Muscle layer of duodenum (tissue), 2 donors: ENCODE measurements at regions not wholly inside any gene's neighbourhood (a gene's known extent, or its start where the extent isn't known, plus 50 kb on each side); places are given as distances from the start of the nearest gene placed in this dataset.

Source experiments
- H3K27ac ChIP-seq: one replicate; pipeline ENCODE4 v1.7.0; 2013; ENCODE audit warnings: mild to moderate bottlenecking, low read length
- H3K27me3 ChIP-seq: one replicate; pipeline ENCODE4 v1.7.0; 2013; ENCODE audit warnings: low read depth, mild to moderate bottlenecking, control low read depth, low read length
- H3K36me3 ChIP-seq, 2 donors: one replicate each; pipeline ENCODE4 v1.7.0; 2013; ENCODE audit warnings: low read length in 2 of 2, control low read depth in 1 of 2, mild to moderate bottlenecking in 1 of 2; ENCODE audit not compliant: insufficient read depth in 2 of 2, control insufficient read depth in 1 of 2
- H3K4me1 ChIP-seq, 2 donors: one replicate each; pipeline ENCODE4 v1.7.0; 2013; ENCODE audit warnings: low read length in 2 of 2, mild to moderate bottlenecking in 2 of 2, control low read depth in 1 of 2, moderate library complexity in 1 of 2; ENCODE audit not compliant: insufficient read depth in 2 of 2, control insufficient read depth in 1 of 2
- H3K4me3 ChIP-seq, 2 donors: one replicate each; pipeline ENCODE4 v1.7.0; 2013; ENCODE audit warnings: low read length in 2 of 2, low read depth in 1 of 2, mild to moderate bottlenecking in 1 of 2
- H3K9me3 ChIP-seq, 2 donors: one replicate each; pipeline ENCODE4 v1.7.0; 2013; ENCODE audit warnings: low read length in 2 of 2, control low read depth in 1 of 2, mild to moderate bottlenecking in 1 of 2; ENCODE audit not compliant: control insufficient read depth in 1 of 2
- donor health status: healthy.

DNA sequence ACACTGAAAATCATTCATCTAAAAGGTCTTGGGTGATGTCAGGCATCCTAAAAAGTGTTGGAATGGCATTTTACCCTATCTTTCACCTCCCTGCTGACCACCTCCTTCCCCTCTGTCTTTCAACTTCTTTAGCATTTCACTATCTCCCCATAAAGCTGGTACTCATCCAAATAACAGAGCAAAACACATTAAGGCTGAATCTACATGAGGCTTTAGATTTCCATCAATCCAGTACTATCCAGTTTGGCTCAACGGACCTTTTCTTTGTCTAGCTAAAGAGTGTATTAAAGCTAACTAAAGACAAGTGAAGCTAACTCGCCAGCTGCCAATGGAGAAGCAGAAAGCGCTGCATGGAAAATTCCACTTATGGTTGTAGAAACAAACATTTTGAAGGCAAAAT, 122.5 kb upstream of the NCKAP5 start:
- no peaks in the 10 kb centered on the region for H3K4me1 ChIP-seq
- no peak overlapping the region for H3K27ac ChIP-seq
- no peaks in the 10 kb centered on the region for H3K9me3 ChIP-seq
- H3K36me3 ChIP-seq = no peaks in the 10 kb centered on the region
- no peak overlapping the region for H3K4me3 ChIP-seq
- no peaks in the 10 kb centered on the region for H3K27me3 ChIP-seq

DNA sequence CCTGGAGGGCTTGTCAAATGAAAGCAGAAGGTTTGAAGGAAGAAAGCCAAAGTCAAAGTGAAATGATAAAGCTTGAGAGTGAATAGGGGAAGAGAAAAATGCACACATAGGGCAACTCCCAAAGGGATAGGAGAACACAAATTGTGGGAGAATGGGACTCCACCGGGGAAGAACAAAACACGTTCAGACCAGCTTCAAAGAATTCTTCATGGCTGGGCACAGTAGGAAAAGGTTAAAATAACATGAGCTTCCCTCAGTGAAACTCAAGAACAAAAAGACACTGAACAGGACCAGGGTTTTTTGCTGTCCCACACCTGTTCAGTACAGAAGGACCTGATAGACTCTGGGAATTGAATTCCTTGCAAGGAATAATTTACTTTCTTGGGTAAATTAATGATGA, 123.1 kb upstream of the NCKAP5 start:
- Histone ChIP-seq H3K36me3 (no peaks in the 10 kb centered on the region), H3K4me1 (no peaks in the 10 kb centered on the region), H3K27ac (no peak overlapping the region), H3K9me3 (no peaks in the 10 kb centered on the region), H3K4me3 (no peak overlapping the region), H3K27me3 (no peaks in the 10 kb centered on the region)

DNA sequence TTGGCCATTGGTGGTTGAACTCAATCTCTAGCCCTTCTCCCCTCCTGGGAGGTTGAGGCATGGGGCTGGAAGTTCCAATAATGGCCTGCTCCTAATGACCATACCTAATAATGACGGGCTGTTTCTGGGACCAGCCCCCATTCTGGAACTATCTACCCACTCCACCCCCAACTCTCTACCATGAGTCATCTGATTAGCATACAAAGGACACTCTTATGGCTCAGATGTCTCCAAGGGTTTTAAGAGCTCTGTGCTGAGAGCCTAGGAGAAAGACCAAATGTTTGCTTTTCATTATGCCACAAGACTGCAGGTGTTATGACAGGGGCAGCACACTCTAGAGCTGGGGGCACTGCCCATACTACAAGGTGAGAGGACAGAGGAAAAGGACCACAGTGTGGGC, 137.0 kb upstream of the NCKAP5 start:
- Histone ChIP-seq H3K27ac (no peak overlapping the region), H3K9me3 (peaks cover 9 to 13% of the 10 kb centered on the region in 2 donors)

DNA sequence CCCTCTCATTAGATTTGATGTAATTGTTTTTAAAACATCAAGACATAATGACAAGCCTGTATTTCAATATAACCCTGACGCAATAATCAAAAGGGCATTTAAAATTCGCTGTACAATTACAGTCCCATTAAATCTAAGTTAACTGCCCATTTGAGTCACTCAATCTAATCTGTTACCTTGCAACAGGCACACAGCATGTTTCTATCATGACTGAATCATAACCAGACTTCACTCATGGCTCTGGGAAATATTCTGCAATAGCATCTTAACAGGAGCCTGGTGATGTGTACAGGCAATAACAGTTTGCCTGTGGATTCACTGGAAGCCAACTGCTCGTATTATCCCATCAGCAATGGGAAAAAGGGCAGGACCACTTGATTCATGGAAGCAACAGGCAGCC, 142.3 kb upstream of the NCKAP5 start:
- no peak overlapping the region for H3K27ac ChIP-seq
- peaks cover 9 to 13% of the 10 kb centered on the region in 2 donors for H3K9me3 ChIP-seq
- no peaks in the 10 kb centered on the region for H3K27me3 ChIP-seq
- no peak overlapping the region for H3K4me3 ChIP-seq
- H3K4me1 ChIP-seq = no peaks in the 10 kb centered on the region
- H3K36me3 ChIP-seq = no peaks in the 10 kb centered on the region

More for the DNA sequence above, 137.0 kb upstream of the NCKAP5 start:
- Histone ChIP-seq H3K27me3 (no peaks in the 10 kb centered on the region), H3K36me3 (no peaks in the 10 kb centered on the region), H3K4me3 (no peak overlapping the region), H3K4me1 (no peaks in the 10 kb centered on the region)

DNA sequence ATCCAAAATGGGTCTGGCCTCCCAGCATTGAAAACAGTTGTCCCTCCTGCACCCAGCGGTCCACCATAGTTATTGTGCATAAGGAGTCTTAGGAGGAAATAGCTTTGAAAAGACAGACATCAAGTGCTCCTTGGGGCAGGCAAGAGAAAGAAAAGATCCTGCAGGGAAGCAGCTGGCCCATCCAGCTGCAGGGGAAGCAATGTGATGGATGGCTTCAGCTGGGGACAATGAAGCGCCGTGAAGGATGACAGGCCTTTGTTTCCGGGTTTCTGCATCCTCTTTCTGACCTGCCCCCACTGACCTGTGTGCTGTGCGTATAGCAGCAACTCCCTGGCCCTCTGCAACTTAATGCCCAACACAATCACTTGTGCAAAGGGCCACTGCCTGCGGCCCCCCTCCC, 142.9 kb upstream of the NCKAP5 start:
- Histone ChIP-seq H3K4me1 (no peaks in the 10 kb centered on the region), H3K4me3 (no peak overlapping the region), H3K36me3 (no peaks in the 10 kb centered on the region), H3K27ac (no peak overlapping the region), H3K9me3 (peaks cover 9 to 13% of the 10 kb centered on the region in 2 donors), H3K27me3 (no peaks in the 10 kb centered on the region)

DNA sequence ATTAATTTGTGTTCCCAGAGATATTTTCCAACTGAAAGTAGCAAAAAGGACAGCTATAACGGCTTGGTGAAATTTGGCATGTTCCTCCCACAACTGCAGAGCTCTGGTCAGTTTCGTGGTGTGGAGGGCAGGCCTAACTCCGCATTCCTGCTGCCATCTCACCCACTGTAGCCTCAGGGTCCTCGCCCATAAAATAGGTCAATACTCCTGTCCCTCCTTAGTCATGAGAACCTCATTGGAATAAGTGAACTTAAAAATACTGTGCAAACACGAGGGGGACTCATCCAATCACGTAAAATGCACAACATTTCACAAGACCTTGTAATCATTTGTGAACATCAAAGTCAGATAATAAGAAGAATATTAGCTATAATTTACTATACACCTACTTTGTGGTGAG, 143.5 kb upstream of the NCKAP5 start:
- no peak overlapping the region for H3K4me3 ChIP-seq
- no peaks in the 10 kb centered on the region for H3K36me3 ChIP-seq
- H3K27me3 ChIP-seq = no peaks in the 10 kb centered on the region
- H3K27ac ChIP-seq = no peak overlapping the region
- H3K9me3 ChIP-seq = peaks cover 9 to 13% of the 10 kb centered on the region in 2 donors
- H3K4me1 ChIP-seq = no peaks in the 10 kb centered on the region

DNA sequence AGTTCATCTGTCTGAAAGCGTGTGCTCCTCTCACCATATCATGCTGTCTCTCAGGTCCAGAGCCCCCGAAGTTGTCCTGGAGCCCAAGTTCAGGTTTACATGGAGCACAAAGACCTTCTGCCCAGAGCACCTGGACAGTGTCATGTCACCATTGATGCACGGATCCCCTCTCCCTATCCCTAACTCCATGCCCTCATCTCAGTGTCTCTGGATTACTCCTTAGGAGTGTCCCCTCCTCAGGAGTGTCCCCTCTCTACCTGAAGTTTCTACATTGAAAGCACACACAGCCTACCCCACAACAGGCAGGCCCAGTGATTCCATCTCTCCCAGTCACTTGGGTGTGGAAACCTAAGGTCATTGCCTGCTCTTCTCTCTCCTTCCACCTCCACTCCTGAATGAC, 144.1 kb upstream of the NCKAP5 start:
- H3K36me3 ChIP-seq = no peaks in the 10 kb centered on the region
- H3K9me3 ChIP-seq = peaks cover 9 to 15% of the 10 kb centered on the region in 2 donors
- H3K4me3 ChIP-seq = no peak overlapping the region
- no peaks in the 10 kb centered on the region for H3K4me1 ChIP-seq
- no peaks in the 10 kb centered on the region for H3K27me3 ChIP-seq
- no peak overlapping the region for H3K27ac ChIP-seq

DNA sequence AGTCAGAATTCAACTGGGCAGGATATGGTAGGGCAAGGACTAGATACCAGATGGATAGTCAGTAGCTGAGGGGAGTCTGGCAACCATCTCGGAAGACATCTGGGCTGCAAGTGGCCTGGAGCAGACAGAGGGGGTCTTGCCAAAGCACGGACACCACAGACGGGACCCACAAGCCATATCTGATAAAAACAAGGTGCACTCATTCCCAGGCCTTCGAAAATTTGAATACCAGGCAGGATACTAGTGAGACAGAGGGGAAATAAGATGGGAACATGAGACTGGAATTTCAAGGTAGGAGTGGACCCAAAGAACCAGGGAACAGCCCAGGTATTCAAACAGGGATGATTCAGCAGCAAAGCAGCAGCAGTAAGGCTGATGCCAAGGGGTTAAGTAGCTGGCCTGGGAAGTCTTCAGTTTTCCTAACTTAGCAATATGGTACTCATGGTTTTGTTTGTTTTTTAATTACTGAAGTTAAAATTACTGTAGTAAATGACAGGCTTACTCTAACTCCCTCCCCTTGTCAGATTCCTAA, 144.9 kb upstream of the NCKAP5 start:
- Histone ChIP-seq H3K4me3 (no peak overlapping the region), H3K27ac (no peak overlapping the region), H3K36me3 (no peaks in the 10 kb centered on the region), H3K4me1 (no peaks in the 10 kb centered on the region), H3K27me3 (no peaks in the 10 kb centered on the region), H3K9me3 (peaks cover 9 to 15% of the 10 kb centered on the region in 2 donors)

DNA sequence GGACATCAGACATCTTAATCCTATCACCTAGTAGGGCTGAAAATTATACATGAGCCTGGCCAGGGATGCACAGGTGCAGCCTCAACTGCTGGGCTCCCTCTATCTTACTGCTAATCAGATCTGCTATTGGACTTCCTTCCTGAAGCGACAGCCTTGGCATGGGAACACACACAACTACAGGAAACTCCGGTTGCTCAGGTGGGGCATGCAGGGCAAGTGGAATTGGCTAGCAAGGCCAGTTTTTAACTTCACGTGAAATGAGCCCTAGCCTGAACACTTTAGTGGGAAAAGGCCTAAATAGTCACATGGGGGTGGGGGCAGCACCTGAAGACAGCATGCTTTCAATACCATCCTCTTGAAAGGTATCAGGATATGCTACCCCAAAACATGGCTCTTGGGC, 147.9 kb upstream of the NCKAP5 start:
- no peak overlapping the region for H3K4me3 ChIP-seq
- peaks cover 0 to 2% of the 10 kb centered on the region in 2 donors for H3K9me3 ChIP-seq
- H3K27ac ChIP-seq = no peak overlapping the region
- H3K36me3 ChIP-seq = no peaks in the 10 kb centered on the region
- no peaks in the 10 kb centered on the region for H3K4me1 ChIP-seq
- H3K27me3 ChIP-seq = no peaks in the 10 kb centered on the region

DNA sequence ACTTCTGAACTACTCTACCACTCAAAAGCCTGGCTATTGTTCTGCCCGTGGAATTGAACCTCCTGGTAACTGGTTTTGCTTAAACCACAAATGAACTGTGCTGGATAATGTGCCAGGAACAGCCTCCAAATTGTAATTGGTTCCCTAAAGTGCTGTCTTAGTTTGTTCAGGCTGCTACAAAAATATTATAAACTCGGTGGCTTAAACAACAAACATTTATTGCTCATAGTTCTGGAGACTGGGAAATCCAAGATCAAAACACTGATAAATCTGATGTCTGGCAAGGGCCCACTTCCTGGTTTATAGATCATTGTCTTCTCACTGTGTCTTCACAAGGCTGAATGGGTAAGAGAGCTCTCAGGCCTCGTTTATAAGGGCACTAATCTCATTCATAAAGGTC, 149.2 kb upstream of the NCKAP5 start:
- Histone ChIP-seq H3K27me3 (no peaks in the 10 kb centered on the region), H3K27ac (no peak overlapping the region), H3K36me3 (no peaks in the 10 kb centered on the region), H3K4me3 (no peak overlapping the region), H3K4me1 (no peaks in the 10 kb centered on the region), H3K9me3 (peaks cover 0 to 2% of the 10 kb centered on the region in 2 donors)

DNA sequence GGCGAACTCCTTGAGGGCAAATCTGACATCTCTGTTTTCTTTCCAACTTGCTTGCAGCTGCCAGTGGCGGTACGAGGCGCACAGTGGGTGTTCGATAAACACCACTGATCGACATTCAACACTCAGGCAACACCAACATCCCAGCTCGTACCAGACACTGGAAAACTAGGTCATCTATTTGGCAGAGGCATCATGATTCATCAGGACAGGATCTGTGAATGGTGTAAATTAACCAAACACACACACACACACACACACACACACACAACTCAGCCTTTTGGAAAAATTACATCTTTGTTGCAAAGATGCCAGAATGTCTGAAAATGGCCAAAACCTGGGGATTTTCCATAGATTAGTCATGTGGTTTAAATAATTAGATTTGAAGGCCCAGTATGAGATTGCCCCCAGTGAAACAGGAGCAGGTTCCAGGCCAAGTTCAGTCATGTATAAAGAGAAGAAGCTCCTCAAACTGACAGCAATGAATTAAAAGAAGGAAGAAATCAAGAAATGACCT, 150.5 kb upstream of the NCKAP5 start:
- Histone ChIP-seq H3K4me3 (no peak overlapping the region), H3K27me3 (no peaks in the 10 kb centered on the region), H3K36me3 (no peaks in the 10 kb centered on the region), H3K27ac (no peak overlapping the region), H3K9me3 (peaks cover 0 to 2% of the 10 kb centered on the region in 2 donors), H3K4me1 (no peaks in the 10 kb centered on the region)

DNA sequence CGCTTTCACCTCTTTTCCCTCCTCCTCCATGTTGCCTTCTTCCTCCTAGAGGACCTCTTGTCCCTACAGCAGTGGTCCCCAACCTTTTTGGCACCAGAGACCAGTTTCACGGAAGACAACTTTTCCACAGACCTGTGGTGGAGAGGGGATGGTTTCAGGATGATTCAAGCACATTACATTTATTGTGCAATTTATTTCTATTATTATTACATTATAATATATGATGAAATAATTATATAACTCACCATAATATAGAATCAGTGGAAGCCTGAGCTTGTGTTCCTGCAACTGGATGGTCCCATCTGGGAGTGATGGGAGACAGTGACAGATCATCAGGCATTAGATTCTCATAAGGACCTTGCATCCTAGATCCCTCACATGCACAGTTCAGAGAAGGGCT, 152.2 kb upstream of the NCKAP5 start:
- Histone ChIP-seq H3K4me3 (no peak overlapping the region), H3K4me1 (no peaks in the 10 kb centered on the region), H3K27me3 (no peaks in the 10 kb centered on the region), H3K36me3 (no peaks in the 10 kb centered on the region), H3K27ac (no peak overlapping the region), H3K9me3 (peaks cover 0 to 2% of the 10 kb centered on the region in 2 donors)
